HG02642 (cell line): ENCODE measurements at regions not wholly inside any gene's neighbourhood (a gene's known extent, or its start where the extent isn't known, plus 50 kb on each side); places are given as distances from the start of the nearest gene placed in this dataset.
"Not testable (repeated sequence)": the region's sequence is repeated elsewhere in the genome, so short reads cannot be mapped to it uniquely, and the experiment has no call there.

ENCODE experiments used
- ATAC-seq: cut with Tn5 transposase; IDR thresholded peaks from one replicate; pipeline ENCODE4 v1.9.1; 2021; ENCODE audit warnings: mild to moderate bottlenecking; ENCODE audit not compliant: unreplicated experiment, poor library complexity

DNA sequence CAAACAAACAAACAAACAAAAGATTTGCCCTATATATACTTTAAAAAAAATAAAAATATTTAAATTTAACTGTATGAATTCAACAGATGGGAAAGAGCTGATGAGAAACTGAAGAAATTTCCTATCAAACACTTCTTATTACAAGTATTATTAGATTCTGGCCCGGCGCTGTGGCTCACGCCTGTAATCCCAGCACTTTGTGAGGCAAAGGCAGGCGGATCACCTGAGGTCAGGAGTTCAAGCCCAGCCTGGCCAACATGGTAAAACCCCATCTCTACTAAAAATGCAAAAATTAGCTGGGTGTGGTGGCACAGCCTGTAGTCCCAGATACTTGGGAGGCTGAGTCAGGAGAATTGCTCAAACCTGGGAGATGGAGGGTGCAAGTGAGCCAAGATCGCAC is 180.8 kb downstream of the ABCC12 start:
- ATAC-seq, result not testable (repeated sequence)

DNA sequence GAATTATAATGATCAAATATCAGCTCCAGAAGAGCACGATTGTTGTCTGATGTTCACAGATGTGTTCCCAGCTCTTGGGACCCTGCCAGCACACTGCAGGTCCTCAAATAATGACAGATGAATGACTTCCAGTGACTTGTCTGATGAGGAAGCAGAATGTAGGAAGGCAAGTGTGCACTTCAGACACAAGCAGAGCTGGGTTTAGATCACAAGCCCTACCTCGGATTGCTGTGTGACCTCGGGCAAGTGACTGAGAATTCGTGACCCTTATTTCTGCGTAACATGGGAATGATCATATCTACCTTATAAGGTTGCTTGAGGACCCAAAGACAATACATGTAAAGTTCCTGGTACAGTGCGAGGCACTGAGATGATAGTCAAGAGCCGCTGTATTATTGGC is 182.2 kb downstream of the ABCC12 start:
- ATAC-seq, result no peak

DNA sequence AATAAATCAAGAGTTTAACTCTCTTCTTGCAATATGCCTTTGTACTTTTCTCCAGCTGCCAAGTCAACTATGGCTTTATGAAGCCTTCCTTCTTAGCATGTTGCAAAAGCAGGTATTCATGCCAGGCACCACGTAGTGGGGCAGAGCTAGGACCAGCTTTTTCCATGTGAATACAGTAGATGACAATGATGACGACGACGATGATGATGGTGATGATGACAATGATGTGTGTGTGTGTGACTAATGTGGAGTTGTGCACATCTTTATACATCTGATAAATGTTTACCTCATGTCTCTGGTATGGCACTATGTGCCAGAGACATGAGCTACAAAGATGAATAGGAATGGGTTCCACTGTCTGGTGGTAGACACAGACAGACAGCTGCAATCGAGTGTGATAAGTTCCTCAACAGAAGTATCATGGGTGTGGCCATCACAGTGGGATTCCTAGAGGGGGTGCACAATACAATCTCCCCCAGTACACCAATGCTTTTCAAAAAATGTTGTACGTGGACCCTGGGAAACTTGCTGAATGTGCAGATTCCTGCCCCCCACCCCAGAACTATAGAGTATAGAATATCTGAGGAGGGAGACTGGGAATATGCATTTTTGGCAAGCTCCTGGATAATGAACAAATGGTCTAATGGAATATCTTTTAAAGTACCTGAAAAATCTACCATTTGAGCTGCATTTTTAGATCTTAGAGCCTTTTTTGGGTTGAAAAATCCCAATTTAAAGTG is 183.4 kb downstream of the ABCC12 start:
- ATAC-seq, result no peak

DNA sequence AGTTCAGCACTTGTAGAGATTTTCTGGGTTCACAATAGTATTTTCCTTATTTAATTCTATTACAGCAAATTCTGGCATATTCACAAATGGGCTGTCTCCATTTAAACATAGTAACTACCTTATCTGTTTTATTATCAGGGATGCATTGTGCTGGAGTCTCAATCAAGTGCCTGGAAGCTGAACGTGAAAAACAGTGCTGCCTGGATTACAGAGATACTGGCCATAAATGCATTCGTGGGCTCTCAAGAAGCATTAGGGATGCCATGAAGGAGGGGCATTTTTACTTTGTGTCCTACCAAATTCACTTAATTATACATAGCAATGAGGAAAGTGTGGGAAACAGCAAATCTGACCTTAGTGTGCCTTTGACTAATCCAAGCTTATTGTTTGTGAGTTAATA is 184.6 kb downstream of the ABCC12 start:
- ATAC-seq, result no peak

DNA sequence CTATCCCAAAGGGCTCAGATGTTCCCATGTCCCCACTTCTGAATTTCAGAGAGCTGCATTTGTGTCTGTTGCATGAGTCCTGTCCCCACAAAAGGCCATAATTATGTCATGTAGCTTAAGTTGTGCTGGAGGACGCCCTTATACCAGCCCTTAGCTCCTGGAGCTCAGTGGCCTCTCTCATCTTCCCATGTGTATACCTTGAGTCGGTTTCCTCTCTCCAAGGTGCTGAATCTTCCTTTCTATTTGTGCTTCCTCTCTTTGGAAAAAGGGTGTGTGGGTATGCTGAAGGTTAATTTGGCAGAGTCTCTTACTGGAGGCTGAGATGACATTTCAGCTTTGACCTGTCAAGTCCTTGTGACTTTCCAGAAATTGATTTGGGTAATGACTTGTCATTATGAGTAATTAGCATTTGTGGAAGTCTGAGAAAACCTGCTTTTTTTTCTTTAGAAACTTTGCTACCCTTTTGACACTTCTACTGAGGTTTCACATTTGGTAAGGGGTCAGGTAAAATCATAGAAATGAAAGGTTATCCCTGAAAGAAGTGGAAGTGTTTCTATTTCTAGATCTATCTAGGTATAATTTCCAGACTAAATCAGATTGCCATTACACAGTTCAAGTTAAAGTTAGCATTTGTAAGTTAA is 185.4 kb downstream of the ABCC12 start:
- ATAC-seq, result no peak

DNA sequence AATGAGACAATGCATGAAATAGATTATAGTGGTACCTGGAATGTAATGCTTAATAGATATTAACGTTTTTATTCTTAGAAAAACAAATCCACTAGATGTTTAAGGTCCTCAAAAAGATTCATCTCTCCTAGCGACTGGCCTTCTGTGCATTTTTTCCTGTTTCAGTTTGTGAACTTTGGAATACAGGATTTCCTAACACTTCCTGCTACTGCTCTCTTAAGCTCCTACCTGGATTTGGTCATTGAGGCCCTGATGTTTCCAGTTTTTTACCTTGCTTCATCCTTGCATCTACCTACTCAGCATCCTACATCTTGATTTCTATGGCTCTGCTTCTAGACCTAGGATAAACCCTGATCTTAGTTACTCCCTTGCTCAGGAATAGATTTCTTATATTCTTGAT is 188.4 kb downstream of the ABCC12 start:
- no peak for ATAC-seq

DNA sequence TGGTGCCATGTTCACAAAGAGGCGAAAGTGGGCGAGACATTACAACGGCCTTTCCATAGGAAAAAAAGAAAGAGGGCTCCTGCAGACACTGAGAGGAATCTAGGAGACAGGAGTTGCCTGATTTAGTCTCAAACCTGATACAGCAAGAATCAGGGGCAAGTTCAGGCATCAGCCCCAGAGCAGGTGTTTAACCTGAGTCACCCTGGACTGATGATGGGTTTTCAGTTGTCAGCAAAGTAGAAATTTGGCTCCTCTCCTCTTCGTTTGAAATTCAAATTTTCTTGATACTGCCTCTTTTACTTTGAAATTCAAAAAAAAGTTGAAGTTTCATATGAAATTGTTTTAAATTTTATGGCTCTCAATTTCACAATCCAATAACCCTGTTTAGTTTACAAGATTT is 189.5 kb downstream of the ABCC12 start:
- no peak for ATAC-seq

DNA sequence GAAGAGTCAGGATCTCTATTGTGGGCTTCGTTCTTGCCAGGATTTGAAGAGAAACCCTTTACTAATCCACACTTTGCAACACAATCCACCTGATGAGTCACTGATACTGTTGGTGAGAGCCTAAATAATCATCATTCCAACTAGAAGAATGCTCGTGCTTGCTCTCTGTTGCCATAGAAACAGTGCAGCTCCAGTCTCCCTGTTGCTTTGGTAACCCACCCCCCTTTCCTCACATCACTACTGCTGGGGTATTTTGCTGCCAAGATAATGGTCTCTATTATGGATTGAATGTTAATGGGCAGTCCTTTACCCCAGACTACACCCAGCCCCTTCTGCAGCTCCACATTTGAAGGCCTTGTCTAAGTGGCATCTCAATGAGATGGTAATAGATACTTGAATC is 190.4 kb downstream of the ABCC12 start:
- ATAC-seq, result no peak

DNA sequence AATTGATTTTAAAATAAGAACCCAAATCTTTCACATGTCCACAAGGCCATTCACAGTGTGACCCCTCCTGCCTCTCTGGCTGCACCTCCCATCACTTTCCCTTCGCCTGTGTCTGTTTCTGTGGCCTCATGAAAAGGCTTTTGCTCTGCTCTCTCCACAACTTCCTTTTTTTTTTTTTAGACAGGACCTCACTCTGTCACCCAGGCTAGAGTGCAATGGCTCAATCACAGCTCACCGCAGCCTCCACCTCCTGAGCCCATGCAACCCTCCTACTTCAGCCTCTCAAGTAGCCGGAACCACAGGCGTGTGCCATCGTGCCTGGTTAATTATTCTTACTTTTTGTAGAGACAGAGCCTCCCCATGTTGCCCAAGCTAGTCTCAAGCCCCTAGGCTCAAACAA is 197.1 kb downstream of the ABCC12 start:
- ATAC-seq, result no peak

DNA sequence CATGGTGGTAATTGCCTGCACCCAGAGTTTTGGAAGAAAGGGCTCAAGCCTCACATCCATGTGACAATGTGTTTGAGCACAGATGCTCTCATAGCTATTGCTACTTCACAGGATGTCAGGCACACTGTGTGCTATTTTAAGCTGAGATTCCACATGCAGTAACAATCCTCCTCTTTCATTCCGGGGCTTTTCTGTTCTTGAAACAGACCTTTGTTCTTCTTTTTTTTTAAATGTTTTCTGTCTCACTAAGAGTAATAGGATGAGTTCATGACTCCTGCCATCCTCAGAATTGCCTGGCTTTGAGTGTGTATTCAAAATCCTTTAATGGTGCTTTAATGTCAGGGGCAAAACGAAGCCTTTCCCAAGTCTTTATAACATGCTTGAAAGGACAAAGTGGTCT is 198.9 kb downstream of the ABCC12 start:
- ATAC-seq, result no peak

DNA sequence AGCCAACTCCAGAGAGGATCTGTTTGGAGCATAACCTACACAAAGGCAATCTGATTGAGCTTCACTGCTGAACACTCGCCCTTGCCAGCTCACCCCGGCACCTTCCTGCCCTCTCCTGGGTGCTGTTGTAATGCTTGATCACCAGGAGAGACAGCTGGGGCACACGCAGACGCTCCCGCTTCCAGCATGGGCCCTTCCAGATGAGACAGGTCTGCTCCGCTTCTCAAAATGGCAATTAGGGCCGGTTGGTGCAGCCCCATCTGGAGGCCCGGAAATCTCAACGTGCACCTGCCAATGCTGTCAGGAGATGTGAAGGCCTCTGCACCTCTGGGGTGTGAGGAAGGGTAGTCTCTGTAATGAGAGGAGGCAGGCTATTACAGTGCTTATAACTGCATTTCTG is 206.1 kb downstream of the ABCC12 start:
- no peak for ATAC-seq

DNA sequence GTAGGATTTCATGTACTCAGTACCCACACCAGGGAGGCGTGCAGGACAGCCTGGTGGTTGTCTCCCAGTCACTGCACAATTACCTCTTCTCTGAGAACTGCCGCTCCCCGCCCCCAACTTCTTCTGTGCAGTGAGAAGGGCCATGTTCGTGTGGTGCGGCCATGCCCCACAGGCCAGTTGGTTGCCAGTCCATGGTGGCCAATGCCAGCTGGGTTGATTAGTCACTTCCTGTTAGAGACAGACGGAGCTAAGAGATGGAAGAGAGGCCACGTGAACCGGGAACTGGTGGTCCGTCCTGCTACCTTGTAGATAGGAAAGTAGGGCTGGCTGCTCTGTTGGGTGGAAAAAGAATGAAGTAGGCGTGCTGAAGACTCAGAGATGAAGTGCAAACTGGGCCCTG is 206.5 kb downstream of the ABCC12 start:
- ATAC-seq, result no peak

DNA sequence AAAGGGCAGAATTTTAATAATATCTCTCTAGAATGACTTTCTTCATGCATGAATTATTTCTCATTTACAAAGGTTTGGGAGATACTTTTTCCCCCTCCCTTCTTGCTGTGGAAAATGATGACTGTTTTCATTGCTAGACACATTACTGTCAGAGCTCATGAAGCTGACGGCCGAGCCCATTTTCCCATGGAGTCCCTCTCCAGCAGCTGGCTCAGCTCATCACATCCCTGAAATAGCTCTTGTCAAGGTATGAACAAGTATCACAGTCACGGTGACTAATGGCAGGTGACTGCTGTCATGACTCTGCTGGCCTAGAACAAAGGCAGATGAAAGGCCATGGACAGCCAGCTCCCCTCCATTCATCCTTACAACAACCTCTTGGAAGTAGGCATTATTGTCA is 208.1 kb downstream of the ABCC12 start:
- no peak for ATAC-seq

DNA sequence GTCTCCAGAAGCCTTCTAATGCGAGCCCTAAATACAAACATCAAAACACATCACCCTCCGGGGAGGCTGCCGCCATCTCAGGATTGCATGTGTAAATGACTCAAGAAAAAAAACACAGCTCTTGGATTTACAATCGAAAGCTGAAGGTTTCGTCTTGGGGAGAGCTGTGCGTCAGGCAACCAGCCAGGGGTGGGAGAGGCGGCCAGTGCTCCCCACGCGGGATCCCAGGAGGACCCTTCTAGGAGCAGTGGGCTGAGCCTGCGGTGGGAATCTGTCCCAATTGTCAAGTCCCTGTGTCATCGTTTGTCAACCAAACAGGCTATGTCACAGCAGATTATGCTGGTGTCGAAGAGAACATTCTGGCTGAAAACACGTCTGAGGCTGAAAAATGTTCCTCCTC is 209.7 kb downstream of the ABCC12 start:
- no peak for ATAC-seq

DNA sequence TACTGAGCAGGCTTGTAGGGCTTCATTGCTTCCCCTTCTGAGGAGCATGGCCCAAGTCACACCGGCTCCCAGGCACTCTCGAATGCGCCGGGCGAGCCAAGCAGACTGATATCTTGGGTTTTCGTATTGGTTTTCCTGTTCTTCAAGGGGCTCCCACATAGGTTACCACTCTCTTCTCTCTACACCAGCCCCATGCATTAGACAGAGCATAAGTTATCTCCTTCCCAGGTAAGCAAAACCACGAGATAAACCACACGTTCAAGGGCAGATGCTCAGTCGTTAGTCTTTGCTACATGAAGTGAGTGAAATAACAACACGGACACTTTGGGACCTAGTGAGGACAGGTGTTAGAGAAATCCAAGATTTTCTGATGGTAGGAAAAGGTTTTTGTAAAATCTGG is 211.2 kb downstream of the ABCC12 start:
- ATAC-seq, result no peak

DNA sequence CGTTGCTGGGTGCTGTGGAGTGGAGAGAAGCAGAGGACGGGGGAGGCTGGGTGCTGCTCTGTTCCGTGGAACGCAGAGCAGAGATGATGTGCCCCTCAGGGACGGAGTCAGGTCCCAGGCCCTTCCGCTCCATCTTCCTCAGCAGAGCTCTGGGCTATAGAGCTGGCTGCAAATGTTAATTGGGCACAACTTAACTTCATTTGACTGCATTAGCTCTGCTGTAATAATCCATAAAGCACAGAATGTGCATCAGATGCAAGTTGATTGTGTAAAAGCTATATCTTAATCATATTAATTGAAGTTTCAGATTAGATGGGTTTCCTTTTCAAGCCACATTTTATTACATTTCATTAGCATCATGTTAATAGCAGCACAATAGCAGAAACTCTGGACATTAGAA is 212.6 kb downstream of the ABCC12 start:
- ATAC-seq, result no peak

DNA sequence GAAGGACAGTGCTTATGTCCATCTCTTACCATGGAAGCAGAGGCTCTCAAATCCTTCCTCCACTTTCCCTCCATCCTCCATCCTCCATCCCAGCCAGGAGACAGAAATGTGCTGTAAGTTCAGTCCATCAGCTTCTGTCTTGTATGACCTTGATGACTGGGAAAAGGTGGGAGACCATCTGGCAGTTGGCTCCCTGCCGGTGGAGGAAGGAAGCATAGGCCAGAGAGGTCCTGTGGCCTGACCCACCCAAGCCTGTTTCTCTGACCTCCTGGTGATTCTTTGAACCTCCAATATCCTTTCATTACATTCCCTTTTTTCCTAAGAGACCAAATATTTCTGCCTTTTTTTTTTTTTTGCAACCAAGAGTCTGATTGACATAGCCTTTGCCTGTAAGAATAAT is 215.3 kb downstream of the ABCC12 start:
- ATAC-seq, result no peak

DNA sequence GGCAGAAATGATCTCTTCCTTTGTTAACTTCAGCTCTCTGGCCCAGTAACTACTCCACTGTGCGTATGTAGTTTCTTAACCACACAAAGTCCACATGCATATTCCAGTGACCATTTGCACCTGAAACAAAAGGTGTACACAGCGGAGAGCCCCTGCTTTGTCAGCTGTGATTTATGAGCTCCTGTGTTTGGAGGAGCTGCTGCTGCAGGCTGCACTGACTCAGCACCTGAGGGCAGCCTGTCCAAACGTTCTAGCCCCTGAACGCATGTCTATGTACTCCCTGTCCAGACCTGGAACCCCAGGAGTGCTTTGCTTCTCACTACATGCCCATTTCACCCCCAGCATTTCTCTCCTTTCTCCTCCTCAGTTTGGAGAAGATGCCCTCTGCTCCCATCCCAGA is 216.1 kb downstream of the ABCC12 start:
- ATAC-seq, result no peak

DNA sequence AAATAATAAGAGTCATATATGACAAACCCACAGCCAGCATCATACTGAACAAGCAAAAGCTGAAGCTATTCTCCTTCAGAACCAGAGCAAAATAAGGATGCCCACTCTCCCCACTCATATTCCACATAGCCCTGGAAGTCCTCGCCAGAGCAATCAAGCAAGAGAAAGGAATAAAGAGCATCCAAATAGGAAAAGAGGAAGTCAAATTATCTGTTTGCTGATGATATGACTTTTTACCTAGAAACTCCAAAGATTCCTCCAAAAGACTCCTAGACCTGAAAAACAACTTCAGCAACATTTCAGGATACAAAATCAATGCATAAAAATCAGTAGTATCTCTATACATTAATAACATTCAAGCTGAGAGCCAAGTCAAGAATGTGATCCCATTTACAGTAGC is 217.5 kb downstream of the ABCC12 start:
- no peak for ATAC-seq

DNA sequence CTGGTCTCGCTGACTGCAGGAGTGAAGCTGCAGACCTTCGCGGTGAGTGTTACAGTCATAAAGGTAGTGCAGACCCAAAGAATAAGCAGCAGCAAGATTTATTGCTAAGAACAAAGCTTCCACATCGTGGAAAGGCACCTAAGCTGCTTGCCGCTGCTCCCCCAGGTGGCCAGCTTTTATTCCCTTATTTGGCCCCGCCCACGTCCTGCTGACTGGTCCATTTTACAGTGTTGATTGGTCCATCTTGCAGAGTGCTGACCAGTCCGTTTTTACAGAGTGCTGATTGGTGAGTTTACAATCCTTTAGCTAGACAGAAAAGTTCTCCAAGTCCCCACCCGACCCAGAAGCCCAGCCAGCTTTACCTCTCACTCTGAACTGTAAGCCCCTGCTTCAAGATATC is 227.8 kb downstream of the ABCC12 start:
- ATAC-seq, result no peak

DNA sequence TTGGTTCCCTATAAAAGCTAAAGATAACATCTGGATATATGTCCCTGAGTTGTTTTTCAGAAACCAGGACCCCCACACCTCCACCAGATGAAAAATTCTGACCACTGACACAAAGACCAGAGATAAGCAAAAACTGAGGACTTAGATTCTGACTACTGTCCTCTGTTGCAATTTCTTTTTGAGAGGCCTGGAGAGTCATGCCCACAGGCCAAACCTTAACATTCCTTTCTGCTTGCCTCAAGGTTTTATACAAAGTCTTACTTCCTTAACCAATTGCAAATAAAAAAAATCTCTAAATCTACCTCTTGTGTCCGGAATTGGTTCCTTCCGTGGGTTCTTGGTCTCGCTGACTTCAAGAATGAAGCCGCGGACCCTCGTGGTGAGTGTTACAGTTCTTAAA is 228.5 kb downstream of the ABCC12 start:
- no peak for ATAC-seq

DNA sequence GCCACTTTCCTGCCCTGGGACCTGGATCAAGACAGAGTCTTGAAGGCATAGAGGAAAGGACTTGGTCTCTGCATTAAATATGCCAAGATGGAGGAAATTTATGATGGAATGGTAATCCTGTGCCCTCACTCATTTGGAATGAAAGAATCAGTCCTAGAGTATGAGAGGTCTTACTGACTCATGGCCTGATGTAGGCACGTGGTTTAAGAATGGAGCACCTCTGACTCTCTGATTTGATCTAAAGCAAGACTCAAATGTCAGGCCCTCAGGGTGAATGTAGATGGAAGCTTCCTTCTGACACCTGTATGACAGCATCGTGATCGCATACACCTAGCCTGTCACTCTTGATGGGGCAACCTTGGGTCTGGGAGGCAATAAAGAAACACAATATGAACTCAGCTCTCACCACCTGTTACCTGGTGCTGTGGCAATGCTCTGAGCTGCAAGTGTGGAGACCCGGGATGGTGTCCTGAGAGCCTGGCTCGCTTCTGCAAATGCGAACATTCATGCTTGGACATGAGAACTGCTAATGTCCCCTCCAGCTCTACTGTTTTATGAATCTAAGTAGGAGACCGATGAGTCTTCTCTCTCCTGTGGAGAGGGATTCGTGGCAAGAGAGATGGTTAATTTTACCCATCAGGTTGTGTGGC is 229.9 kb downstream of the ABCC12 start:
- no peak for ATAC-seq
